Endothelial cell of umbilical vein (primary cell): ENCODE measurements at regions not wholly inside any gene's neighbourhood (a gene's known extent, or its start where the extent isn't known, plus 50 kb on each side); places are given as distances from the start of the nearest gene placed in this dataset.

Experiments used
- BruUV-seq: library from RNA; stranded (reverse); fragments of 400-500 nt; replicated peaks from 2 replicates; lab custom pipeline; 2021; lab: Mats Ljungman, UMichigan
- CTCF ChIA-PET: fragments of 300-600, 350-600 bp; sonication (Branson Sonifier 250); formaldehyde crosslinking; loops from one replicate; lab custom pipeline; 2021; ENCODE audit warnings: antibody characterized with exemption, inconsistent platforms; lab: Charles Lee
- POLR2A ChIA-PET: fragments of 300-600, 350-600 bp; sonication (Branson Sonifier 250); formaldehyde crosslinking; loops from one replicate; lab custom pipeline; 2021; ENCODE audit warnings: antibody characterized with exemption, inconsistent platforms; lab: Charles Lee
- DNase-seq: peaks from one replicate; pipeline ENCODE4 v3.0.0-alpha.2; 2011; ENCODE audit warnings: low read depth, low spot score
- FAIRE-seq: peaks from 2 replicates; lab custom pipeline; 2011; peaks lifted over from hg19 to GRCh38; lab: Jason Lieb, UNC
- H2AFZ ChIP-seq: 2 replicates; pipeline ENCODE4 v1.6.0; 2012; ENCODE audit warnings: low read depth, low read length, control low read depth, inconsistent platforms
- H3K27ac ChIP-seq: 2 replicates; pipeline ENCODE4 v1.5.1; 2011; ENCODE audit warnings: low read depth, mild to moderate bottlenecking, control low read depth, low read length, moderate library complexity; ENCODE audit not compliant: insufficient read depth
- H3K27me3 ChIP-seq, 2 experiments: 2 replicates each; pipeline versions ENCODE4 v1.6.0 to v1.6.1; 2011; ENCODE audit warnings: low read length in 2 of 2, mixed read lengths in 1 of 2; ENCODE audit not compliant: control insufficient read depth in 2 of 2, insufficient read depth in 2 of 2
- H3K36me3 ChIP-seq, 2 experiments: 2 replicates in 1 of 2; 3 replicates in 1 of 2; pipeline ENCODE4 v1.5.1; 2011; ENCODE audit warnings: low read length in 2 of 2, mild to moderate bottlenecking in 1 of 2, moderate library complexity in 1 of 2; ENCODE audit not compliant: control insufficient read depth in 2 of 2, insufficient read depth in 2 of 2; ENCODE audit errors: extremely low read depth in 1 of 2
- H3K4me1 ChIP-seq: 3 replicates; pipeline ENCODE4 v1.5.1; 2011; ENCODE audit warnings: mild to moderate bottlenecking, low read length; ENCODE audit not compliant: control insufficient read depth, insufficient read depth; ENCODE audit errors: extremely low read depth
- H3K4me2 ChIP-seq: 2 replicates; pipeline ENCODE4 v1.6.1; 2011; ENCODE audit warnings: low read length, control low read depth, mixed read lengths; ENCODE audit not compliant: insufficient read depth
- H3K4me3 ChIP-seq, 3 experiments: fragments of 200-600 bp in 1 of 3; sonication (generic), shearing (Covaris generic) in 1 of 3; replicated peaks in 1 of 3; 2 replicates each; pipeline ENCODE4 v1.5.1; 2011 to 2016; ENCODE audit warnings: control low read depth in 3 of 3, low read length in 3 of 3, mild to moderate bottlenecking in 2 of 3, inconsistent platforms in 1 of 3, low read depth in 1 of 3, moderate library complexity in 1 of 3; ENCODE audit not compliant: insufficient read depth in 1 of 3
- H3K79me2 ChIP-seq: 2 replicates; pipeline ENCODE4 v1.6.0; 2012; ENCODE audit warnings: low read length, inconsistent platforms; ENCODE audit not compliant: control insufficient read depth, insufficient read depth
- H3K9ac ChIP-seq: replicated peaks from 2 replicates; pipeline ENCODE3; 2011; ENCODE audit warnings: low read length, control low read depth; ENCODE audit not compliant: insufficient read depth; ENCODE audit errors: extremely low read depth
- H3K9me1 ChIP-seq: replicated peaks from 3 replicates; pipeline ENCODE4 v1.6.0; 2011; ENCODE audit warnings: mild to moderate bottlenecking, low read length; ENCODE audit not compliant: control insufficient read depth, insufficient read depth; ENCODE audit errors: extremely low read depth
- H3K9me3 ChIP-seq: replicated peaks from 2 replicates; pipeline ENCODE4 v1.5.1; 2012; ENCODE audit warnings: low read length, inconsistent platforms; ENCODE audit not compliant: control insufficient read depth, insufficient read depth
- H4K20me1 ChIP-seq: replicated peaks from 2 replicates; pipeline ENCODE3; 2011; ENCODE audit warnings: mild to moderate bottlenecking, low read length; ENCODE audit not compliant: control insufficient read depth, insufficient read depth; ENCODE audit errors: extremely low read depth
- EZH2 ChIP-seq: IDR thresholded peaks from 2 replicates; pipeline ENCODE4 v1.6.1; 2012; ENCODE audit warnings: borderline replicate concordance, low read depth, mild to moderate bottlenecking, moderate library complexity, low read length, inconsistent platforms; ENCODE audit not compliant: severe bottlenecking
- FOS ChIP-seq: IDR thresholded peaks from 2 replicates; pipeline ENCODE4 v1.6.1; 2011; ENCODE audit warnings: mild to moderate bottlenecking, low read length, moderate library complexity, borderline replicate concordance; ENCODE audit not compliant: insufficient read depth
- GATA2 ChIP-seq: IDR thresholded peaks from 2 replicates; pipeline ENCODE4 v1.7.0; 2011; ENCODE audit warnings: low read depth, mild to moderate bottlenecking, moderate library complexity, mixed read lengths, low read length; ENCODE audit not compliant: insufficient read length, insufficient read depth
- JUN ChIP-seq: IDR thresholded peaks from 2 replicates; pipeline ENCODE4 v1.6.1; 2011; ENCODE audit warnings: borderline replicate concordance, low read depth; ENCODE audit not compliant: insufficient read length, insufficient read depth
- MYC ChIP-seq: IDR thresholded peaks from one replicate; pipeline ENCODE4 v1.6.1; 2011; ENCODE audit warnings: mild to moderate bottlenecking, low read depth, low read length
- POLR2A ChIP-seq: IDR thresholded peaks from 2 replicates; pipeline ENCODE4 v1.6.1; 2012; ENCODE audit warnings: low read depth, mild to moderate bottlenecking, control low read depth, low read length
- POLR2AphosphoS5 ChIP-seq: IDR thresholded peaks from 2 replicates; pipeline ENCODE4 v1.6.1; 2012; ENCODE audit warnings: low read depth, mild to moderate bottlenecking, control low read depth, low read length, moderate library complexity; ENCODE audit not compliant: insufficient read depth
- dilution Hi-C: fragments of 300-500 bp; cut with MboI; formaldehyde crosslinking; loops from one replicate; pipeline ENCODE4 v1.15.0; 2019; ENCODE audit warnings: low sequenced_read_pairs; ENCODE audit not compliant: extremely low pct_ligation_motif_present
- intact Hi-C: fragments of 100-400 bp; cut with micrococcal nuclease; formaldehyde crosslinking; loops from one replicate; pipeline ENCODE4 v1.10.0; 2022
- TF ChIP-seq, protein P1 (sequence below): IDR thresholded peaks from 2 replicates; pipeline ENCODE4 v1.6.1; 2011; ENCODE audit not compliant: insufficient read depth, insufficient read length
- TF ChIP-seq, protein P2 (sequence below), 2 donors: IDR thresholded peaks; 1 replicate in 1 of 2; 2 replicates in 1 of 2; pipeline ENCODE4 v1.5.1; 2011; ENCODE audit warnings: low read length in 2 of 2, mild to moderate bottlenecking in 2 of 2, moderate library complexity in 2 of 2, control low read depth in 1 of 2, inconsistent platforms in 1 of 2, low read depth in 1 of 2; ENCODE audit not compliant: insufficient read depth in 1 of 2; ENCODE audit errors: extremely low read depth in 1 of 2

DNA sequence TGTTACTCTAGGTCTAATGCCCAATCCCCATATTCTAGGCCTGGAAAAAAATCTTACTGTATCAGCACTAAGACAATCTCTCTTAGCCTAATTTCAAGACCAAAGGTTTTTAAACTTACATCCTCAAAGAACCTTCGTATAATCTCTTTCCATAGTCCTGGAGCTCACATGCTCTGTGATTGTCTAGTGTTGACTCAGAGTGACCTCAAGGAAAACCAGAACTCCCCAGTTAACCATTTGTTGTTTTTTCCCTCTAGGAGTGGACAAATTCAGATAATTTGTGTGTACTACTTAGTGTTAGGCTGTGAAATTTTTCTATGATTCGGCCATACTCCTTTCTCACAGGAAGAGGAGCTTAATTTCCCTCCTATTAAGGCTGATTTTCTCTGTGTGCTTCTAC lies 536.1 kb downstream of the SLC4A3 start:
- DNase-seq (no peak), FAIRE-seq (no peak)
- no peaks in the 10 kb centered on the region for H4K20me1 ChIP-seq
- BruUV-seq, result no TSS peak
- no peak overlapping the region for H3K9ac ChIP-seq
- H2AFZ ChIP-seq, result no peak overlapping the region
- peaks cover 2% of the 10 kb centered on the region for H3K9me3 ChIP-seq
- CTCF ChIA-PET, result no interaction called here
- no peaks in the 10 kb centered on the region for H3K27me3 ChIP-seq
- POLR2A ChIA-PET, result no interaction called here
- no peak overlapping the region for H3K4me2 ChIP-seq
- dilution Hi-C loops, result no loop called here
- no peaks in the 10 kb centered on the region for H3K9me1 ChIP-seq
- intact Hi-C loops, result no loop called here
- no peaks in the 10 kb centered on the region for H3K79me2 ChIP-seq
- TF ChIP-seq POLR2A, result no peak
- no peak for TF ChIP-seq JUN
- TF ChIP-seq GATA2, result no peak
- no peak for TF ChIP-seq POLR2AphosphoS5
- TF ChIP-seq, protein P1, sequence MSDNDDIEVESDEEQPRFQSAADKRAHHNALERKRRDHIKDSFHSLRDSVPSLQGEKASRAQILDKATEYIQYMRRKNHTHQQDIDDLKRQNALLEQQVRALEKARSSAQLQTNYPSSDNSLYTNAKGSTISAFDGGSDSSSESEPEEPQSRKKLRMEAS, result no peak
- TF ChIP-seq, protein P2, sequence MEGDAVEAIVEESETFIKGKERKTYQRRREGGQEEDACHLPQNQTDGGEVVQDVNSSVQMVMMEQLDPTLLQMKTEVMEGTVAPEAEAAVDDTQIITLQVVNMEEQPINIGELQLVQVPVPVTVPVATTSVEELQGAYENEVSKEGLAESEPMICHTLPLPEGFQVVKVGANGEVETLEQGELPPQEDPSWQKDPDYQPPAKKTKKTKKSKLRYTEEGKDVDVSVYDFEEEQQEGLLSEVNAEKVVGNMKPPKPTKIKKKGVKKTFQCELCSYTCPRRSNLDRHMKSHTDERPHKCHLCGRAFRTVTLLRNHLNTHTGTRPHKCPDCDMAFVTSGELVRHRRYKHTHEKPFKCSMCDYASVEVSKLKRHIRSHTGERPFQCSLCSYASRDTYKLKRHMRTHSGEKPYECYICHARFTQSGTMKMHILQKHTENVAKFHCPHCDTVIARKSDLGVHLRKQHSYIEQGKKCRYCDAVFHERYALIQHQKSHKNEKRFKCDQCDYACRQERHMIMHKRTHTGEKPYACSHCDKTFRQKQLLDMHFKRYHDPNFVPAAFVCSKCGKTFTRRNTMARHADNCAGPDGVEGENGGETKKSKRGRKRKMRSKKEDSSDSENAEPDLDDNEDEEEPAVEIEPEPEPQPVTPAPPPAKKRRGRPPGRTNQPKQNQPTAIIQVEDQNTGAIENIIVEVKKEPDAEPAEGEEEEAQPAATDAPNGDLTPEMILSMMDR (IDR thresholded peaks at IDR 0.05; ENCODE audit: extremely low read depth in 1 of 2, insufficient read depth in 1 of 2, low read depth in 1 of 2, low read length in 2 of 2), result no peak
- no peak for TF ChIP-seq MYC
- no peak for TF ChIP-seq FOS
- TF ChIP-seq EZH2, result no peak
- no peak overlapping the region for H3K4me3 ChIP-seq
- no peak overlapping the region for H3K27ac ChIP-seq
- H3K36me3 ChIP-seq, result no peaks in the 10 kb centered on the region
- H3K4me1 ChIP-seq, result no peaks in the 10 kb centered on the region
